Skeletal muscle tissue (tissue), 3 donors: ENCODE measurements at regions not wholly inside any gene's neighbourhood (a gene's known extent, or its start where the extent isn't known, plus 50 kb on each side); places are given as distances from the start of the nearest gene placed in this dataset.

Source experiments
- H3K27ac ChIP-seq: one replicate; pipeline ENCODE4 v1.7.0; 2013; ENCODE audit warnings: mild to moderate bottlenecking, low read depth, low read length, inconsistent platforms
- H3K27me3 ChIP-seq, 3 donors: one replicate each; pipeline ENCODE4 v1.7.0; 2013; ENCODE audit warnings: low read length in 3 of 3; ENCODE audit not compliant: control insufficient read depth in 3 of 3, insufficient read depth in 3 of 3
- H3K36me3 ChIP-seq, 3 donors: one replicate each; pipeline ENCODE4 v1.7.0; 2013; ENCODE audit warnings: low read length in 3 of 3; ENCODE audit not compliant: control insufficient read depth in 3 of 3, insufficient read depth in 3 of 3
- H3K4me1 ChIP-seq, 3 donors: one replicate each; pipeline ENCODE4 v1.7.0; 2013; ENCODE audit warnings: low read length in 3 of 3, mild to moderate bottlenecking in 3 of 3; ENCODE audit not compliant: control insufficient read depth in 3 of 3, insufficient read depth in 3 of 3
- H3K4me3 ChIP-seq, 3 donors: one replicate each; pipeline ENCODE4 v1.7.0; 2013; ENCODE audit warnings: low read length in 3 of 3
- H3K9ac ChIP-seq, 3 donors: one replicate each; pipeline ENCODE4 v1.7.0; 2013; ENCODE audit warnings: low read length in 3 of 3, mild to moderate bottlenecking in 3 of 3, moderate library complexity in 2 of 3, low read depth in 1 of 3
- H3K9me3 ChIP-seq, 3 donors: one replicate each; pipeline ENCODE4 v1.7.0; 2013; ENCODE audit warnings: low read length in 3 of 3; ENCODE audit not compliant: control insufficient read depth in 3 of 3
- donor health status: Osteomylitis.

- Histone ChIP-seq H3K36me3 (no peaks in the 10 kb centered on the region), H3K4me1 (no peaks in the 10 kb centered on the region), H3K4me3 (no peak overlapping the region), H3K27ac (no peak overlapping the region), H3K9me3 (no peaks in the 10 kb centered on the region), H3K9ac (no peak overlapping the region), H3K27me3 (no peaks in the 10 kb centered on the region)
Observed at GRCh38 chr10:2137549-2138174, 400.3 kb upstream of the ADARB2 start.

- H3K27ac ChIP-seq: no peak overlapping the region
Observed at GRCh38 chr10:2130705-2131305, 393.5 kb upstream of the ADARB2 start.

GRCh38 chr10:2128991-2129390, 391.7 kb upstream of the ADARB2 start:
- Histone ChIP-seq H3K9me3 (no peaks in the 10 kb centered on the region), H3K27ac (no peak overlapping the region), H3K36me3 (no peaks in the 10 kb centered on the region), H3K27me3 (no peaks in the 10 kb centered on the region), H3K9ac (no peak overlapping the region), H3K4me1 (no peaks in the 10 kb centered on the region), H3K4me3 (no peak overlapping the region)

More at GRCh38 chr10:2130705-2131305, 393.5 kb upstream of the ADARB2 start:
- Histone ChIP-seq H3K4me3 (no peak overlapping the region), H3K4me1 (no peaks in the 10 kb centered on the region), H3K27me3 (no peaks in the 10 kb centered on the region), H3K9me3 (no peaks in the 10 kb centered on the region), H3K9ac (no peak overlapping the region), H3K36me3 (no peaks in the 10 kb centered on the region)

- Histone ChIP-seq H3K27me3 (no peaks in the 10 kb centered on the region), H3K27ac (no peak overlapping the region), H3K36me3 (no peaks in the 10 kb centered on the region), H3K9me3 (no peaks in the 10 kb centered on the region), H3K9ac (no peak overlapping the region), H3K4me1 (no peaks in the 10 kb centered on the region), H3K4me3 (no peak overlapping the region)
Observed at GRCh38 chr10:2124135-2124534, 386.8 kb upstream of the ADARB2 start.

GRCh38 chr10:2122431-2123124, 385.3 kb upstream of the ADARB2 start:
- no peak overlapping the region for H3K9ac ChIP-seq
- H3K27me3 ChIP-seq: no peaks in the 10 kb centered on the region
- no peaks in the 10 kb centered on the region for H3K36me3 ChIP-seq
- no peaks in the 10 kb centered on the region for H3K9me3 ChIP-seq
- H3K4me3 ChIP-seq: no peak overlapping the region
- no peak overlapping the region for H3K27ac ChIP-seq
- H3K4me1 ChIP-seq: no peaks in the 10 kb centered on the region

GRCh38 chr10:2121929-2122328, 384.6 kb upstream of the ADARB2 start:
- Histone ChIP-seq H3K9ac (no peak overlapping the region), H3K4me1 (no peaks in the 10 kb centered on the region), H3K9me3 (peaks cover 0 to 3% (median 0%) of the 10 kb centered on the region in 3 donors), H3K4me3 (no peak overlapping the region), H3K36me3 (no peaks in the 10 kb centered on the region), H3K27me3 (no peaks in the 10 kb centered on the region), H3K27ac (no peak overlapping the region)

- no peak overlapping the region for H3K4me3 ChIP-seq
- no peak overlapping the region for H3K27ac ChIP-seq
- no peaks in the 10 kb centered on the region for H3K36me3 ChIP-seq
- H3K27me3 ChIP-seq: no peaks in the 10 kb centered on the region
- peaks cover 0 to 3% (median 0%) of the 10 kb centered on the region in 3 donors for H3K9me3 ChIP-seq
- no peaks in the 10 kb centered on the region for H3K4me1 ChIP-seq
- no peak overlapping the region for H3K9ac ChIP-seq
Observed at GRCh38 chr10:2121315-2121714, 384.0 kb upstream of the ADARB2 start.

- H3K4me1 ChIP-seq: no peaks in the 10 kb centered on the region
- no peaks in the 10 kb centered on the region for H3K36me3 ChIP-seq
- H3K4me3 ChIP-seq: no peak overlapping the region
- H3K27ac ChIP-seq: no peak overlapping the region
- no peaks in the 10 kb centered on the region for H3K27me3 ChIP-seq
- peaks cover 0 to 3% (median 0%) of the 10 kb centered on the region in 3 donors for H3K9me3 ChIP-seq
- H3K9ac ChIP-seq: no peak overlapping the region
Observed at GRCh38 chr10:2120746-2121145, 383.4 kb upstream of the ADARB2 start.

GRCh38 chr10:2119316-2119715, 382.0 kb upstream of the ADARB2 start:
- peaks cover 0 to 3% (median 0%) of the 10 kb centered on the region in 3 donors for H3K9me3 ChIP-seq
- no peaks in the 10 kb centered on the region for H3K36me3 ChIP-seq
- H3K27me3 ChIP-seq: no peaks in the 10 kb centered on the region
- H3K4me3 ChIP-seq: no peak overlapping the region
- H3K4me1 ChIP-seq: no peaks in the 10 kb centered on the region
- H3K9ac ChIP-seq: no peak overlapping the region
- H3K27ac ChIP-seq: no peak overlapping the region

- H3K4me3 ChIP-seq: no peak overlapping the region
- H3K36me3 ChIP-seq: no peaks in the 10 kb centered on the region
- H3K27me3 ChIP-seq: no peaks in the 10 kb centered on the region
- H3K9me3 ChIP-seq: peaks cover 0 to 4% (median 3%) of the 10 kb centered on the region in 3 donors
- H3K27ac ChIP-seq: no peak overlapping the region
- no peak overlapping the region for H3K9ac ChIP-seq
- H3K4me1 ChIP-seq: no peaks in the 10 kb centered on the region
Observed at GRCh38 chr10:2118201-2118600, 380.9 kb upstream of the ADARB2 start.
